K562 (cell line): ENCODE measurements at regions not wholly inside any gene's neighbourhood (a gene's known extent, or its start where the extent isn't known, plus 50 kb on each side); places are given as distances from the start of the nearest gene placed in this dataset.

Experiments used
- BHLHE40 ChIP-seq: IDR thresholded peaks from 2 replicates; pipeline ENCODE4 v1.6.1; 2011; ENCODE audit warnings: low read length, improper control_type of control experiment
- BRF2 ChIP-seq: IDR thresholded peaks from 3 replicates; pipeline ENCODE4 v1.6.1; 2011; ENCODE audit warnings: borderline replicate concordance, mild to moderate bottlenecking; ENCODE audit not compliant: insufficient read length, insufficient read depth
- CHD4 ChIP-seq: fragments of 200-600 bp; sonication (generic); IDR thresholded peaks from 3 replicates; pipeline ENCODE4 v1.6.1; 2012; ENCODE audit warnings: low read depth, mild to moderate bottlenecking, mixed read lengths, low read length, inconsistent platforms; ENCODE audit not compliant: insufficient read depth, insufficient replicate concordance, poor library complexity, severe bottlenecking
- EZH2 ChIP-seq: IDR thresholded peaks from 2 replicates; pipeline ENCODE4 v1.6.1; 2012; ENCODE audit warnings: low read depth, mild to moderate bottlenecking, inconsistent platforms, low read length, borderline replicate concordance
- NFE2L1 ChIP-seq: fragments of 450-650 bp; IDR thresholded peaks from 2 replicates; pipeline ENCODE4 v1.6.1; 2016; ENCODE audit warnings: missing genetic modification characterization, low read depth, mild to moderate bottlenecking, missing compliant biosample characterization, moderate library complexity, borderline replicate concordance
- POLR2AphosphoS5 ChIP-seq: IDR thresholded peaks from 2 replicates; pipeline ENCODE4 v1.6.1; 2011; ENCODE audit warnings: mild to moderate bottlenecking, low read depth, low read length, moderate library complexity; ENCODE audit not compliant: control insufficient read depth, insufficient read depth
- RAD21 ChIP-seq, 2 experiments: fragments of 250-450 bp in 1 of 2; fragments of 450-650 bp in 1 of 2; sonication (Bioruptor Pico) in 1 of 2; formaldehyde crosslinking in 1 of 2; IDR thresholded peaks in 1 of 2; conservative IDR thresholded peaks in 1 of 2; 2 replicates each; pipeline versions ENCODE4 v1.4.0 to v1.8.0; 2020 to 2022; ENCODE audit warnings: mild to moderate bottlenecking in 2 of 2, moderate library complexity in 1 of 2
- SAP30 ChIP-seq: fragments of 200-600 bp; sonication (generic); IDR thresholded peaks from 2 replicates; pipeline ENCODE4 v1.6.1; 2012; ENCODE audit warnings: borderline replicate concordance, low read depth, mild to moderate bottlenecking, moderate library complexity, low read length, control low read depth, inconsistent platforms; ENCODE audit not compliant: insufficient read depth, poor library complexity, severe bottlenecking
- STAG1 ChIP-seq: sonication (generic); formaldehyde crosslinking; IDR thresholded peaks from 2 replicates; pipeline ENCODE4 v1.5.0; 2020; ENCODE audit warnings: missing genetic modification reagents, borderline replicate concordance
- TAF7 ChIP-seq: fragments of 450-650 bp; IDR thresholded peaks from 2 replicates; pipeline ENCODE4 v1.6.1; 2016; ENCODE audit warnings: missing genetic modification characterization, missing compliant biosample characterization
- TBL1XR1 ChIP-seq, 2 experiments: IDR thresholded peaks; 2 replicates each; pipeline ENCODE4 v1.6.1; 2012; ENCODE audit warnings: improper control_type of control experiment in 2 of 2, low read length in 2 of 2, mild to moderate bottlenecking in 1 of 2
- ZFX ChIP-seq: sonication (generic); formaldehyde crosslinking; IDR thresholded peaks from 2 replicates; pipeline ENCODE4 v1.8.0; 2022; ENCODE audit warnings: mild to moderate bottlenecking, missing genetic modification reagents, moderate library complexity
- TF ChIP-seq, protein P1 (sequence below): sonication (generic); formaldehyde crosslinking; IDR thresholded peaks from 2 replicates; pipeline ENCODE4 v1.8.0; 2022; ENCODE audit warnings: mild to moderate bottlenecking, missing genetic modification reagents
- TF ChIP-seq, protein P2 (sequence below): sonication (generic); formaldehyde crosslinking; IDR thresholded peaks from 2 replicates; pipeline ENCODE4 v1.8.1; 2023; ENCODE audit warnings: mild to moderate bottlenecking, missing genetic modification reagents

DNA sequence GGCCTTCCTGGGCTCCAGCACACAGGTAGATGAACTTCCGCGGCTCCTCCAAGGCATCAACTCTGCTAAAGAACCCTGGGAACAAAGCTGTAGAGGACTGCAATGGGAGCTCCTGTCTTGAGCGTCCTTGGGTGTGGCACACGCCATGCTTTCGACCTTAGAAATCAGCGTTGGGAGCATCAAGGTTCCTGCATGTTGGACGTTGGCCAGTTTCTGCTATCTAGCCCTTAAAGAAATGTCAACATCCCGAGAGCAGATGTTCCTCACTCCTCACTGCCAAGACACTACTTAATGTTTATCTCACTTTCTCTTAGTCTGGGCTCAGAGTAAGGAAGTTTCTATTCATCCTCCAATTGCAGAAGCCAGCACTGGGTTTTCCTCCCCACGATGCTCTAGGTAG, 70.6 kb upstream of the MEDAG start:
- TF ChIP-seq ZFX (no peak), RAD21 (CRISPR knock-in tag; conservative IDR thresholded peaks at IDR 0.05 in 1 of 2, IDR thresholded peaks at IDR 0.05 in 1 of 2) (no peak), POLR2AphosphoS5 (no peak), BRF2 (no peak), TBL1XR1 (IDR thresholded peaks at IDR 0.05; ENCODE audit: low read length in 2 of 2) (no peak), TAF7 (tag) (no peak), NFE2L1 (tag) (no peak), BHLHE40 (no peak), EZH2 (no peak), CHD4 (no peak), SAP30 (no peak), STAG1 (no peak)
- TF ChIP-seq, protein P1, sequence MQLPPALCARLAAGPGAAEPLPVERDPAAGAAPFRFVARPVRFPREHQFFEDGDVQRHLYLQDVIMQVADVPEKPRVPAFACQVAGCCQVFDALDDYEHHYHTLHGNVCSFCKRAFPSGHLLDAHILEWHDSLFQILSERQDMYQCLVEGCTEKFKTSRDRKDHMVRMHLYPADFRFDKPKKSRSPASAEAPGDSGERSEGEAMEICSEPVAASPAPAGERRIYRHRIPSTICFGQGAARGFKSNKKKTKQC (CRISPR knock-in tag), result no peak
- TF ChIP-seq, protein P2, sequence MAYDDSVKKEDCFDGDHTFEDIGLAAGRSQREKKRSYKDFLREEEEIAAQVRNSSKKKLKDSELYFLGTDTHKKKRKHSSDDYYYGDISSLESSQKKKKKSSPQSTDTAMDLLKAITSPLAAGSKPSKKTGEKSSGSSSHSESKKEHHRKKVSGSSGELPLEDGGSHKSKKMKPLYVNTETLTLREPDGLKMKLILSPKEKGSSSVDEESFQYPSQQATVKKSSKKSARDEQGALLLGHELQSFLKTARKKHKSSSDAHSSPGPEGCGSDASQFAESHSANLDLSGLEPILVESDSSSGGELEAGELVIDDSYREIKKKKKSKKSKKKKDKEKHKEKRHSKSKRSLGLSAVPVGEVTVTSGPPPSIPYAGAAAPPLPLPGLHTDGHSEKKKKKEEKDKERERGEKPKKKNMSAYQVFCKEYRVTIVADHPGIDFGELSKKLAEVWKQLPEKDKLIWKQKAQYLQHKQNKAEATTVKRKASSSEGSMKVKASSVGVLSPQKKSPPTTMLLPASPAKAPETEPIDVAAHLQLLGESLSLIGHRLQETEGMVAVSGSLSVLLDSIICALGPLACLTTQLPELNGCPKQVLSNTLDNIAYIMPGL, result no peak
